MM.1S (cell line): ENCODE measurements at regions not wholly inside any gene's neighbourhood (a gene's known extent, or its start where the extent isn't known, plus 50 kb on each side); places are given as distances from the start of the nearest gene placed in this dataset.

Experiments
- DNase-seq: peaks from one replicate; pipeline ENCODE4 v3.0.0-alpha.2; 2015
- H2AFZ ChIP-seq: fragments of 300-600 bp; sonication (generic); 2 replicates; pipeline ENCODE4 v1.6.0; 2016; ENCODE audit warnings: antibody characterized with exemption, low read length
- H3F3A ChIP-seq: fragments of 300-600 bp; sonication (generic); 2 replicates; pipeline ENCODE4 v1.6.1; 2016; ENCODE audit warnings: mild to moderate bottlenecking, antibody characterized with exemption, low read length, moderate library complexity, mixed read lengths; ENCODE audit not compliant: insufficient read depth
- H3K27ac ChIP-seq: fragments of 300-600 bp; sonication (generic); 2 replicates; pipeline ENCODE4 v1.5.1; 2016; ENCODE audit warnings: mild to moderate bottlenecking, low read length
- H3K27me3 ChIP-seq: fragments of 300-600 bp; sonication (generic); replicated peaks from 2 replicates; pipeline ENCODE4 v1.6.0; 2016; ENCODE audit warnings: low read length; ENCODE audit not compliant: insufficient read depth
- H3K36me3 ChIP-seq: fragments of 300-600 bp; sonication (generic); replicated peaks from 2 replicates; pipeline ENCODE4 v1.6.1; 2016; ENCODE audit warnings: mild to moderate bottlenecking, low read length, mixed read lengths; ENCODE audit not compliant: insufficient read depth
- H3K4me1 ChIP-seq: fragments of 300-600 bp; sonication (generic); 2 replicates; pipeline ENCODE4 v1.6.1; 2016; ENCODE audit warnings: low read length, mixed read lengths
- H3K4me2 ChIP-seq: fragments of 300-600 bp; sonication (generic); 2 replicates; pipeline ENCODE4 v1.6.0; 2016; ENCODE audit warnings: low read depth, low read length
- H3K4me3 ChIP-seq: fragments of 300-600 bp; sonication (generic); 2 replicates; pipeline ENCODE4 v1.5.1; 2016; ENCODE audit warnings: low read length, mixed read lengths
- H3K79me2 ChIP-seq: fragments of 300-600 bp; sonication (generic); 2 replicates; pipeline ENCODE4 v1.6.1; 2016; ENCODE audit warnings: mixed run types, low read length, mixed read lengths
- H3K9ac ChIP-seq: fragments of 300-600 bp; sonication (generic); 2 replicates; pipeline ENCODE4 v1.6.1; 2016; ENCODE audit warnings: low read length, mixed read lengths
- H3K9me2 ChIP-seq: fragments of 300-600 bp; sonication (generic); replicated peaks from 2 replicates; pipeline ENCODE4 v1.6.1; 2016; ENCODE audit warnings: mild to moderate bottlenecking, low read length, mixed read lengths; ENCODE audit not compliant: insufficient read depth
- H3K9me3 ChIP-seq: fragments of 300-600 bp; sonication (generic); replicated peaks from 2 replicates; pipeline ENCODE4 v1.6.1; 2016; ENCODE audit warnings: mild to moderate bottlenecking, low read length, mixed read lengths; ENCODE audit not compliant: insufficient read depth
- H4K20me1 ChIP-seq: fragments of 300-600 bp; sonication (generic); 2 replicates; pipeline ENCODE4 v1.6.1; 2016; ENCODE audit warnings: mild to moderate bottlenecking, low read length, moderate library complexity, mixed read lengths; ENCODE audit not compliant: insufficient read depth
- CTCF ChIP-seq: fragments of 300-600 bp; sonication (generic); IDR thresholded peaks from 2 replicates; pipeline ENCODE4 v1.5.1; 2016; ENCODE audit warnings: antibody characterized with exemption, low read length, mixed read lengths
- EZH2 ChIP-seq: fragments of 300-600 bp; sonication (generic); optimal IDR thresholded peaks from 2 replicates; pipeline ENCODE3; 2017; ENCODE audit warnings: low read depth, mild to moderate bottlenecking, antibody characterized with exemption, low read length, mixed read lengths
- EZH2phosphoT487 ChIP-seq: fragments of 300-600 bp; sonication (generic); IDR thresholded peaks from 2 replicates; pipeline ENCODE4 v1.6.1; 2018; ENCODE audit warnings: antibody characterized with exemption, low read length

- Histone ChIP-seq H3K4me1 (peaks cover 9% of the 10 kb centered on the region), H3K36me3 (no peaks in the 10 kb centered on the region), H2AFZ (no peak overlapping the region), H3K27ac (no peak overlapping the region), H3K79me2 (no peaks in the 10 kb centered on the region), H3F3A (no peaks in the 10 kb centered on the region), H3K9me3 (no peaks in the 10 kb centered on the region), H3K27me3 (no peaks in the 10 kb centered on the region), H3K4me3 (no peak overlapping the region), H3K9me2 (no peaks in the 10 kb centered on the region), H4K20me1 (no peaks in the 10 kb centered on the region), H3K9ac (no peak overlapping the region), H3K4me2 (no peak overlapping the region)
- TF ChIP-seq EZH2 (no peak), CTCF (no peak), EZH2phosphoT487 (no peak)
- no peak for DNase-seq
Measured at GRCh38 chr1:14303011-14303410, 295.5 kb upstream of the KAZN start.

GRCh38 chr1:14304381-14304865 is 294.1 kb upstream of the KAZN start:
- TF ChIP-seq EZH2phosphoT487 (no peak), EZH2 (no peak), CTCF (no peak)
- Histone ChIP-seq H3F3A (no peaks in the 10 kb centered on the region), H3K36me3 (no peaks in the 10 kb centered on the region), H3K9me2 (no peaks in the 10 kb centered on the region), H3K4me2 (no peak overlapping the region), H3K27ac (no peak overlapping the region), H3K9me3 (no peaks in the 10 kb centered on the region), H4K20me1 (no peaks in the 10 kb centered on the region), H3K4me1 (peaks cover 9% of the 10 kb centered on the region), H3K4me3 (no peak overlapping the region), H2AFZ (no peak overlapping the region), H3K79me2 (no peaks in the 10 kb centered on the region), H3K27me3 (no peaks in the 10 kb centered on the region), H3K9ac (no peak overlapping the region)
- DNase-seq: no peak

- Histone ChIP-seq H3K9ac (no peak overlapping the region), H3K36me3 (no peaks in the 10 kb centered on the region), H3K27ac (no peak overlapping the region), H3K27me3 (no peaks in the 10 kb centered on the region), H2AFZ (no peak overlapping the region), H3K9me2 (no peaks in the 10 kb centered on the region), H3K79me2 (no peaks in the 10 kb centered on the region), H3K4me1 (peaks cover 9% of the 10 kb centered on the region), H3F3A (no peaks in the 10 kb centered on the region), H3K4me2 (no peak overlapping the region), H4K20me1 (no peaks in the 10 kb centered on the region), H3K4me3 (no peak overlapping the region), H3K9me3 (no peaks in the 10 kb centered on the region)
- no peak for DNase-seq
- TF ChIP-seq EZH2phosphoT487 (no peak), CTCF (no peak), EZH2 (no peak)
Measured at GRCh38 chr1:14308460-14308859, 290.0 kb upstream of the KAZN start.
